NAMALWA (cell line): ENCODE measurements at regions not wholly inside any gene's neighbourhood (a gene's known extent, or its start where the extent isn't known, plus 50 kb on each side); places are given as distances from the start of the nearest gene placed in this dataset.
"Not testable (repeated sequence)": the region's sequence is repeated elsewhere in the genome, so short reads cannot be mapped to it uniquely, and the experiment has no call there.

Experiments
- DNase-seq: peaks from one replicate; pipeline ENCODE4 v3.0.0-alpha.2; 2015; ENCODE audit warnings: low spot score

GRCh38 chr4:49117951-49118350 is 131.9 kb downstream of the CWH43 start:
- not testable (repeated sequence) for DNase-seq

GRCh38 chr4:49118379-49119212 is 132.5 kb downstream of the CWH43 start:
- DNase-seq = peak; percentile 47

- DNase-seq = peak; percentile 23
Measured at GRCh38 chr4:49119345-49119744, 133.3 kb downstream of the CWH43 start.

- DNase-seq = peak; percentile 50
Measured at GRCh38 chr4:49120042-49120779, 134.1 kb downstream of the CWH43 start.

GRCh38 chr4:49120804-49121203 is 134.7 kb downstream of the CWH43 start:
- peak; percentile 73 for DNase-seq

GRCh38 chr4:49126443-49126842 is 140.4 kb downstream of the CWH43 start:
- DNase-seq = not testable (repeated sequence)

- not testable (repeated sequence) for DNase-seq
Measured at GRCh38 chr4:49126858-49127257, 140.8 kb downstream of the CWH43 start.

GRCh38 chr4:49129385-49129784 is 143.3 kb downstream of the CWH43 start:
- DNase-seq = not testable (repeated sequence)

- DNase-seq = not testable (repeated sequence)
Measured at GRCh38 chr4:49129870-49130269, 143.8 kb downstream of the CWH43 start.

- not testable (repeated sequence) for DNase-seq
Measured at GRCh38 chr4:49130724-49131123, 144.6 kb downstream of the CWH43 start.

GRCh38 chr4:49137043-49137442 is 151.0 kb downstream of the CWH43 start:
- not testable (repeated sequence) for DNase-seq

GRCh38 chr4:49137961-49138360 is 151.9 kb downstream of the CWH43 start:
- DNase-seq = not testable (repeated sequence)

GRCh38 chr4:49138818-49139217 is 152.7 kb downstream of the CWH43 start:
- not testable (repeated sequence) for DNase-seq

GRCh38 chr4:49139513-49139912 is 153.4 kb downstream of the CWH43 start:
- DNase-seq = not testable (repeated sequence)

GRCh38 chr4:49140351-49140750 is 154.3 kb downstream of the CWH43 start:
- not testable (repeated sequence) for DNase-seq

GRCh38 chr4:49141955-49142354 is 155.9 kb downstream of the CWH43 start:
- DNase-seq = not testable (repeated sequence)

- not testable (repeated sequence) for DNase-seq
Measured at GRCh38 chr4:49147143-49147542, 161.1 kb downstream of the CWH43 start.

GRCh38 chr4:49147596-49147995 is 161.5 kb downstream of the CWH43 start:
- not testable (repeated sequence) for DNase-seq

- peak; percentile 83 for DNase-seq
Measured at GRCh38 chr4:49149006-49149975, 163.2 kb downstream of the CWH43 start.

- peak; percentile 36 for DNase-seq
Measured at GRCh38 chr4:49150351-49151083, 164.4 kb downstream of the CWH43 start.

GRCh38 chr4:49153011-49153410 is 166.9 kb downstream of the CWH43 start:
- DNase-seq = not testable (repeated sequence)
